ENCODE measurements at regions not wholly inside any gene's neighbourhood (a gene's known extent, or its start where the extent isn't known, plus 50 kb on each side); places are given as distances from the start of the nearest gene placed in this dataset.

DNA sequence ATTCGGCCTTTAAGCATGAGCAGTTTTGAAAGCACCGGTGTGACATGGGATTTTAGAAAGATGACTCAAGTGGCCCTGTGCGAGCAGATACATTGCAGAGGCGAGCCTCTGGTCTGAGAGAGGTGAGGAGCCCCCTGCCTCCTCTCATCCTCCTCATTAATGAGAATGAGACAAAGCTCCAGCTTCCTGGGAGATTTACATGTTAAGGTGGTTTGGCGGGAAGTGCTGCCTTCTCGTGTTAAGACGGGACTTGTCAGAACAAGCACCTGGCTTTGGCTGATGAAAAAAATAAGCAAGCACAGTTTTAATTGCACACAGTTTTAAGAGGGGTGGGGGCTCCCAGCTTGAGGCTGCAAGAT, 68.1 kb downstream of the ACTL7B start:
- TF ChIP-seq ZBTB17 (tag by site-specific recombination; IDR thresholded peaks at IDR 0.05), result no peak
- TF ChIP-seq, protein P1, sequence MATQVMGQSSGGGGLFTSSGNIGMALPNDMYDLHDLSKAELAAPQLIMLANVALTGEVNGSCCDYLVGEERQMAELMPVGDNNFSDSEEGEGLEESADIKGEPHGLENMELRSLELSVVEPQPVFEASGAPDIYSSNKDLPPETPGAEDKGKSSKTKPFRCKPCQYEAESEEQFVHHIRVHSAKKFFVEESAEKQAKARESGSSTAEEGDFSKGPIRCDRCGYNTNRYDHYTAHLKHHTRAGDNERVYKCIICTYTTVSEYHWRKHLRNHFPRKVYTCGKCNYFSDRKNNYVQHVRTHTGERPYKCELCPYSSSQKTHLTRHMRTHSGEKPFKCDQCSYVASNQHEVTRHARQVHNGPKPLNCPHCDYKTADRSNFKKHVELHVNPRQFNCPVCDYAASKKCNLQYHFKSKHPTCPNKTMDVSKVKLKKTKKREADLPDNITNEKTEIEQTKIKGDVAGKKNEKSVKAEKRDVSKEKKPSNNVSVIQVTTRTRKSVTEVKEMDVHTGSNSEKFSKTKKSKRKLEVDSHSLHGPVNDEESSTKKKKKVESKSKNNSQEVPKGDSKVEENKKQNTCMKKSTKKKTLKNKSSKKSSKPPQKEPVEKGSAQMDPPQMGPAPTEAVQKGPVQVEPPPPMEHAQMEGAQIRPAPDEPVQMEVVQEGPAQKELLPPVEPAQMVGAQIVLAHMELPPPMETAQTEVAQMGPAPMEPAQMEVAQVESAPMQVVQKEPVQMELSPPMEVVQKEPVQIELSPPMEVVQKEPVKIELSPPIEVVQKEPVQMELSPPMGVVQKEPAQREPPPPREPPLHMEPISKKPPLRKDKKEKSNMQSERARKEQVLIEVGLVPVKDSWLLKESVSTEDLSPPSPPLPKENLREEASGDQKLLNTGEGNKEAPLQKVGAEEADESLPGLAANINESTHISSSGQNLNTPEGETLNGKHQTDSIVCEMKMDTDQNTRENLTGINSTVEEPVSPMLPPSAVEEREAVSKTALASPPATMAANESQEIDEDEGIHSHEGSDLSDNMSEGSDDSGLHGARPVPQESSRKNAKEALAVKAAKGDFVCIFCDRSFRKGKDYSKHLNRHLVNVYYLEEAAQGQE (tag by site-specific recombination; IDR thresholded peaks at IDR 0.05), result no peak
- no peak for TF ChIP-seq CTCF (tag by site-specific recombination; IDR thresholded peaks at IDR 0.05)
- TF ChIP-seq OSR2 (tag by site-specific recombination; IDR thresholded peaks at IDR 0.05), result no peak
- TF ChIP-seq, protein P2, sequence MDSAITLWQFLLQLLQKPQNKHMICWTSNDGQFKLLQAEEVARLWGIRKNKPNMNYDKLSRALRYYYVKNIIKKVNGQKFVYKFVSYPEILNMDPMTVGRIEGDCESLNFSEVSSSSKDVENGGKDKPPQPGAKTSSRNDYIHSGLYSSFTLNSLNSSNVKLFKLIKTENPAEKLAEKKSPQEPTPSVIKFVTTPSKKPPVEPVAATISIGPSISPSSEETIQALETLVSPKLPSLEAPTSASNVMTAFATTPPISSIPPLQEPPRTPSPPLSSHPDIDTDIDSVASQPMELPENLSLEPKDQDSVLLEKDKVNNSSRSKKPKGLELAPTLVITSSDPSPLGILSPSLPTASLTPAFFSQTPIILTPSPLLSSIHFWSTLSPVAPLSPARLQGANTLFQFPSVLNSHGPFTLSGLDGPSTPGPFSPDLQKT (IDR thresholded peaks at IDR 0.05; ENCODE audit: borderline replicate concordance, low read depth, low read length), result no peak
- no peak for TF ChIP-seq ZNF777 (tag by site-specific recombination; IDR thresholded peaks at IDR 0.05; ENCODE audit: borderline replicate concordance)
- no peak for TF ChIP-seq ZNF621 (tag by site-specific recombination; IDR thresholded peaks at IDR 0.05)
- no peak for TF ChIP-seq ZBTB49 (tag by site-specific recombination; IDR thresholded peaks at IDR 0.05; ENCODE audit: low read depth)
- TF ChIP-seq ZNF175 (tag by site-specific recombination; IDR thresholded peaks at IDR 0.05), result no peak
- no peak for TF ChIP-seq ZNF266 (tag by site-specific recombination; IDR thresholded peaks at IDR 0.05; ENCODE audit: low read depth)
